Fibroblast of lung (primary cell): ENCODE measurements at regions not wholly inside any gene's neighbourhood (a gene's known extent, or its start where the extent isn't known, plus 50 kb on each side); places are given as distances from the start of the nearest gene placed in this dataset.

ENCODE experiments used
- DNase-seq, 2 donors: peaks; one replicate each; pipeline versions ENCODE4 v3.0.0 to v3.0.0-alpha.2; 2010; ENCODE audit warnings: low read depth in 2 of 2
- H2AFZ ChIP-seq: 2 replicates; pipeline ENCODE4 v1.5.1; 2012; ENCODE audit warnings: low read length, control low read depth, inconsistent platforms
- H3K27ac ChIP-seq: 2 replicates; pipeline ENCODE4 v1.5.1; 2011; ENCODE audit warnings: low read length, control low read depth; ENCODE audit not compliant: insufficient read depth
- H3K27me3 ChIP-seq: 2 replicates; pipeline ENCODE4 v1.5.1; 2011; ENCODE audit warnings: mild to moderate bottlenecking, low read length; ENCODE audit not compliant: control insufficient read depth, insufficient read depth
- H3K36me3 ChIP-seq: 2 replicates; pipeline ENCODE4 v1.5.1; 2011; ENCODE audit warnings: low read length; ENCODE audit not compliant: control insufficient read depth, insufficient read depth
- H3K4me1 ChIP-seq: 2 replicates; pipeline ENCODE4 v1.5.1; 2011; ENCODE audit warnings: low read length; ENCODE audit not compliant: control insufficient read depth, insufficient read depth; ENCODE audit errors: extremely low read depth
- H3K4me2 ChIP-seq: 2 replicates; pipeline ENCODE4 v1.5.1; 2011; ENCODE audit warnings: low read length, control low read depth; ENCODE audit not compliant: insufficient read depth; ENCODE audit errors: extremely low read depth
- H3K4me3 ChIP-seq, 4 experiments: fragments of 200-600 bp in 1 of 4; sonication (generic) in 1 of 4; replicated peaks in 1 of 4; 2 replicates each; pipeline ENCODE4 v1.5.1; 2011 to 2016; ENCODE audit warnings: low read length in 4 of 4, low read depth in 3 of 4, mild to moderate bottlenecking in 3 of 4, control low read depth in 2 of 4, inconsistent platforms in 1 of 4, mixed read lengths in 1 of 4; ENCODE audit not compliant: insufficient read depth in 1 of 4; ENCODE audit errors: control extremely low read depth in 1 of 4
- H3K79me2 ChIP-seq: 2 replicates; pipeline ENCODE4 v1.5.1; 2012; ENCODE audit warnings: mild to moderate bottlenecking, low read length, inconsistent platforms; ENCODE audit not compliant: control insufficient read depth, insufficient read depth
- H3K9ac ChIP-seq: 2 replicates; pipeline ENCODE4 v1.5.1; 2011; ENCODE audit warnings: mild to moderate bottlenecking, low read length, control low read depth; ENCODE audit not compliant: insufficient read depth
- H3K9me3 ChIP-seq: 2 replicates; pipeline ENCODE4 v1.5.1; 2012; ENCODE audit warnings: low read depth, low read length; ENCODE audit not compliant: control insufficient read depth, insufficient read depth
- H4K20me1 ChIP-seq: 2 replicates; pipeline ENCODE4 v1.5.1; 2011; ENCODE audit warnings: low read length; ENCODE audit not compliant: control insufficient read depth, insufficient read depth; ENCODE audit errors: extremely low read depth
- EZH2 ChIP-seq: IDR thresholded peaks from 2 replicates; pipeline ENCODE4 v1.5.1; 2012; ENCODE audit warnings: low read length, control low read depth, mild to moderate bottlenecking; ENCODE audit errors: missing control alignments
- TF ChIP-seq, protein P1 (sequence below), 2 donors: IDR thresholded peaks in 1 of 2; conservative IDR thresholded peaks in 1 of 2; 1 replicate in 1 of 2; 2 replicates in 1 of 2; pipeline ENCODE4 v1.5.1; 2011 to 2012; ENCODE audit warnings: low read length in 2 of 2, control low read depth in 1 of 2, inconsistent platforms in 1 of 2, low read depth in 1 of 2, mild to moderate bottlenecking in 1 of 2

DNA sequence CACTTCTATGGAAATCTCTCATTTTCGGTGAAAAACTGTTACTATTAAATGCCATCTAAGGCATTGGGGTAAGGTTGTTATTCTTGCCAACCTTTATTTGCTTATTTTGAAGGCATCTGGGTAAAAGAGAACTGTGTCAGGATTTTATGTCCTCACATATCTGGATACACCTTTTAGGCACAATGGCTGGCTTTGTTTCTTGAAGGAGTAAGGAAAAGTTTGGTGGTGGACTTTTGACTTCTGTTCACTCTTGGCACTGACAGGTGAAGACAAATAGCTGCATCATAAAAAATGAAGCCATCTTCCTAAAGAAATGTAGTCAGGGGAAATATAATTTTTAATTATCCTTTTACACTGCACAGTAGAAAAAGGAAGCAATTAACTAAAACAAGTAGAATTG, 310.0 kb downstream of the CNTN3 start:
- TF ChIP-seq EZH2 = no peak
- TF ChIP-seq, protein P1, sequence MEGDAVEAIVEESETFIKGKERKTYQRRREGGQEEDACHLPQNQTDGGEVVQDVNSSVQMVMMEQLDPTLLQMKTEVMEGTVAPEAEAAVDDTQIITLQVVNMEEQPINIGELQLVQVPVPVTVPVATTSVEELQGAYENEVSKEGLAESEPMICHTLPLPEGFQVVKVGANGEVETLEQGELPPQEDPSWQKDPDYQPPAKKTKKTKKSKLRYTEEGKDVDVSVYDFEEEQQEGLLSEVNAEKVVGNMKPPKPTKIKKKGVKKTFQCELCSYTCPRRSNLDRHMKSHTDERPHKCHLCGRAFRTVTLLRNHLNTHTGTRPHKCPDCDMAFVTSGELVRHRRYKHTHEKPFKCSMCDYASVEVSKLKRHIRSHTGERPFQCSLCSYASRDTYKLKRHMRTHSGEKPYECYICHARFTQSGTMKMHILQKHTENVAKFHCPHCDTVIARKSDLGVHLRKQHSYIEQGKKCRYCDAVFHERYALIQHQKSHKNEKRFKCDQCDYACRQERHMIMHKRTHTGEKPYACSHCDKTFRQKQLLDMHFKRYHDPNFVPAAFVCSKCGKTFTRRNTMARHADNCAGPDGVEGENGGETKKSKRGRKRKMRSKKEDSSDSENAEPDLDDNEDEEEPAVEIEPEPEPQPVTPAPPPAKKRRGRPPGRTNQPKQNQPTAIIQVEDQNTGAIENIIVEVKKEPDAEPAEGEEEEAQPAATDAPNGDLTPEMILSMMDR (conservative IDR thresholded peaks at IDR 0.05 in 1 of 2, IDR thresholded peaks at IDR 0.05 in 1 of 2; ENCODE audit: low read depth in 1 of 2, low read length in 2 of 2) = no peak
- Histone ChIP-seq H3K27me3 (no peaks in the 10 kb centered on the region), H3K4me2 (no peak overlapping the region), H3K79me2 (no peaks in the 10 kb centered on the region), H3K4me3 (no peak overlapping the region), H3K9me3 (no peaks in the 10 kb centered on the region), H3K9ac (no peak overlapping the region), H4K20me1 (no peaks in the 10 kb centered on the region), H2AFZ (no peak overlapping the region), H3K4me1 (no peaks in the 10 kb centered on the region), H3K36me3 (no peaks in the 10 kb centered on the region), H3K27ac (no peak overlapping the region)
- DNase-seq = no peak

- H4K20me1 ChIP-seq = no peaks in the 10 kb centered on the region
- H3K36me3 ChIP-seq = no peaks in the 10 kb centered on the region
- H3K4me2 ChIP-seq = no peak overlapping the region
- no peak for DNase-seq
- no peaks in the 10 kb centered on the region for H3K4me1 ChIP-seq
- no peaks in the 10 kb centered on the region for H3K9me3 ChIP-seq
- no peaks in the 10 kb centered on the region for H3K79me2 ChIP-seq
- H3K27ac ChIP-seq = no peak overlapping the region
- H3K27me3 ChIP-seq = no peaks in the 10 kb centered on the region
- H3K9ac ChIP-seq = no peak overlapping the region
- H3K4me3 ChIP-seq = no peak overlapping the region
- TF ChIP-seq EZH2 = no peak
- TF ChIP-seq, protein P1 (conservative IDR thresholded peaks at IDR 0.05 in 1 of 2, IDR thresholded peaks at IDR 0.05 in 1 of 2; ENCODE audit: low read depth in 1 of 2, low read length in 2 of 2) = no peak
- no peak overlapping the region for H2AFZ ChIP-seq
These were observed 310.7 kb downstream of the CNTN3 start for GRCh38 chr3:74303711-74304110.

DNA sequence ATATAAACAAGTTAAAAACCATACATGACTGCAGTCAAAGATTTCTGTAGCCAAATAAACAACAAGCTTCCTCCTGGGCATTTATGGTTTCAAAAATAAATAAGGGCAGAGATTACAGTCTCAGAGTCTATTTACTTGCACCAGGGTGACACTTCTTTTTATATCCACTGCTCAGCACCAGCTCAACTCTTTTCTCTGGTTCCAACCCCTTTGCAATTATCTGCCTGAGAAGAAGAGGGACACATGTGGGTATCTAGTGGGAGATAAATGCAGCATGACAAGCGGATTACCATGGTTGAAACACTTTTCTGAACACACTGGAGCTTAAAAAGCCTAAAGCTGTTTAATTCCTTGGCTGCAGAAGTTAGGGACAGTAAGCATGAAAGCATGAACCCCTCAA, 311.5 kb downstream of the CNTN3 start:
- TF ChIP-seq, protein P1 (conservative IDR thresholded peaks at IDR 0.05 in 1 of 2, IDR thresholded peaks at IDR 0.05 in 1 of 2; ENCODE audit: low read depth in 1 of 2, low read length in 2 of 2) = no peak
- TF ChIP-seq EZH2 = no peak
- Histone ChIP-seq H2AFZ (no peak overlapping the region), H3K27ac (no peak overlapping the region), H3K4me1 (no peaks in the 10 kb centered on the region), H3K9me3 (no peaks in the 10 kb centered on the region), H3K36me3 (no peaks in the 10 kb centered on the region), H3K9ac (no peak overlapping the region), H3K4me3 (no peak overlapping the region), H3K4me2 (no peak overlapping the region), H4K20me1 (no peaks in the 10 kb centered on the region), H3K79me2 (no peaks in the 10 kb centered on the region), H3K27me3 (no peaks in the 10 kb centered on the region)
- no peak for DNase-seq
